OCI-LY1 (cell line): ENCODE measurements at regions not wholly inside any gene's neighbourhood (a gene's known extent, or its start where the extent isn't known, plus 50 kb on each side); places are given as distances from the start of the nearest gene placed in this dataset.
"Not testable (repeated sequence)": the region's sequence is repeated elsewhere in the genome, so short reads cannot be mapped to it uniquely, and the experiment has no call there.

Experiments used
- CTCF ChIP-seq: fragments of 200-600 bp; sonication (generic), shearing (Covaris generic); IDR thresholded peaks from 2 replicates; pipeline ENCODE4 v1.5.1; 2017; ENCODE audit warnings: mild to moderate bottlenecking, antibody characterized with exemption, low read length, moderate library complexity, mixed read lengths
- EZH2 ChIP-seq: fragments of 200-600 bp; sonication (generic), shearing (Covaris generic); IDR thresholded peaks from 2 replicates; pipeline ENCODE4 v1.8.0; 2017; ENCODE audit warnings: borderline replicate concordance, mixed run types, mild to moderate bottlenecking, antibody characterized with exemption, low read length, moderate library complexity, mixed read lengths

- TF ChIP-seq CTCF, EZH2: not testable (repeated sequence)
Observed at GRCh38 chr2:132221886-132222285, 60.1 kb upstream of the ANKRD30BL start.
